ENCODE measurements at regions not wholly inside any gene's neighbourhood (a gene's known extent, or its start where the extent isn't known, plus 50 kb on each side); places are given as distances from the start of the nearest gene placed in this dataset.

GRCh38 chr1:22342734-22343191 lies 108.9 kb upstream of the ZBTB40 start:
- Histone ChIP-seq H4K20me1 (replicated peaks; ENCODE audit: control insufficient read depth, extremely low read depth, insufficient read depth, low read length) (no peaks in the 10 kb centered on the region), H3K9ac (replicated peaks; ENCODE audit: extremely low read depth, insufficient read depth, low read length) (no peak overlapping the region), H2AFZ (ENCODE audit: low read depth, low read length) (no peak overlapping the region), H3K4me2 (ENCODE audit: insufficient read depth, low read length) (no peak overlapping the region), H3K9me3 (replicated peaks; ENCODE audit: control insufficient read depth, insufficient read depth, low read length) (no peaks in the 10 kb centered on the region), H3K36me3 (ENCODE audit: control insufficient read depth in 2 of 2, extremely low read depth in 1 of 2, insufficient read depth in 2 of 2, low read length in 2 of 2) (no peaks in the 10 kb centered on the region), H3K9me1 (replicated peaks; ENCODE audit: control insufficient read depth, extremely low read depth, insufficient read depth, low read length) (no peaks in the 10 kb centered on the region), H3K27ac (ENCODE audit: insufficient read depth, low read depth, low read length) (no peak overlapping the region), H3K4me1 (ENCODE audit: control insufficient read depth, extremely low read depth, insufficient read depth, low read length) (peaks cover under 1% of the 10 kb centered on the region), H3K4me3 (replicated peaks in 1 of 3; ENCODE audit: insufficient read depth in 1 of 3, low read depth in 1 of 3, low read length in 3 of 3) (no peak overlapping the region), H3K27me3 (ENCODE audit: control insufficient read depth in 2 of 2, insufficient read depth in 2 of 2, low read length in 2 of 2) (peaks cover 6 to 17% of the 10 kb centered on the region in 2 experiments), H3K79me2 (ENCODE audit: control insufficient read depth, insufficient read depth, low read length) (no peaks in the 10 kb centered on the region)
- dilution Hi-C loops (cut with MboI; ENCODE audit: extremely low pct_ligation_motif_present, low sequenced_read_pairs): no loop called here
- no TSS peak for BruUV-seq (replicated peaks)
- intact Hi-C loops (cut with micrococcal nuclease): no loop called here
- FAIRE-seq: no peak
- DNase-seq (ENCODE audit: low read depth, low spot score): no peak
- POLR2A ChIA-PET: no interaction called here
- TF ChIP-seq FOS (IDR thresholded peaks at IDR 0.05; ENCODE audit: borderline replicate concordance, insufficient read depth, low read length) (no peak), MYC (IDR thresholded peaks at IDR 0.05; ENCODE audit: low read depth, low read length) (no peak), EZH2 (IDR thresholded peaks at IDR 0.05; ENCODE audit: borderline replicate concordance, low read depth, low read length, severe bottlenecking) (no peak), JUN (IDR thresholded peaks at IDR 0.05; ENCODE audit: borderline replicate concordance, insufficient read depth, insufficient read length, low read depth) (no peak), GATA2 (IDR thresholded peaks at IDR 0.05; ENCODE audit: insufficient read depth, insufficient read length, low read depth, low read length) (no peak), POLR2AphosphoS5 (IDR thresholded peaks at IDR 0.05; ENCODE audit: insufficient read depth, low read depth, low read length) (no peak), CTCF (IDR thresholded peaks at IDR 0.05; ENCODE audit: extremely low read depth in 1 of 2, insufficient read depth in 1 of 2, low read depth in 1 of 2, low read length in 2 of 2) (no peak), POLR2A (IDR thresholded peaks at IDR 0.05; ENCODE audit: low read depth, low read length) (no peak)
- TF ChIP-seq, protein P1, sequence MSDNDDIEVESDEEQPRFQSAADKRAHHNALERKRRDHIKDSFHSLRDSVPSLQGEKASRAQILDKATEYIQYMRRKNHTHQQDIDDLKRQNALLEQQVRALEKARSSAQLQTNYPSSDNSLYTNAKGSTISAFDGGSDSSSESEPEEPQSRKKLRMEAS (IDR thresholded peaks at IDR 0.05; ENCODE audit: insufficient read depth, insufficient read length): no peak
- CTCF ChIA-PET: no interaction called here

Data from endothelial cell of umbilical vein (primary cell).